SH-SY5Y (cell line): ENCODE measurements at regions not wholly inside any gene's neighbourhood (a gene's known extent, or its start where the extent isn't known, plus 50 kb on each side); places are given as distances from the start of the nearest gene placed in this dataset.

Source experiments
- GATA2 ChIP-seq: IDR thresholded peaks from 2 replicates; pipeline ENCODE4 v1.6.1; 2011; ENCODE audit warnings: mild to moderate bottlenecking, low read depth, low read length
- GATA3 ChIP-seq: IDR thresholded peaks from 2 replicates; pipeline ENCODE4 v1.6.1; 2011; ENCODE audit warnings: low read depth, mild to moderate bottlenecking, low read length, moderate library complexity

DNA sequence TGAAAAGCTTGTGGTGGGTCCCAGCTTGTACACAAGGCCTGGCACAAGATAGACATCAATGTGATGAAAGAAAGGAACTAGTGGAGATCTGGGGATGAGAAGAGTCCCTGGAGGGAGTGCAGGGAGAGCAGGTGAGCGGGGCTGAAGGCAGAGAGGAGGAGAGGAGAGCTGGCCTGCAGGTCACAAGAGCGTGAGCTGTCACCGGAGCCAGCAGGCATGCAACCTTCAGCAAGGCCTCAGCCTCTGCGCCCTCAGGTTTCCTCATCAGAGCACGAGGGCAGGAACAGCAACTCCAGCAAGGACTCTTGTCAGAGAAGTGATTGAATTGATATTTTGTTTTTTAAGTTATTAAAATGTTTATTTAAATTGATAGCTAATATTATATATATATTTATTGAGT, 188.6 kb downstream of the CXCL12 start:
- TF ChIP-seq GATA2 = no peak
- TF ChIP-seq GATA3 = no peak
